AG04449 (cell line): ENCODE measurements at regions not wholly inside any gene's neighbourhood (a gene's known extent, or its start where the extent isn't known, plus 50 kb on each side); places are given as distances from the start of the nearest gene placed in this dataset.

Experiments used
- CTCF ChIA-PET: fragments of 350-600 bp; formaldehyde crosslinking; extraction: SDS; loops from one replicate; lab custom pipeline; 2021; ENCODE audit warnings: antibody characterized with exemption; lab: Yijun Ruan, JAX
- POLR2A ChIA-PET: fragments of 400-600, 350-600 bp; formaldehyde crosslinking; extraction: SDS; loops from one replicate; lab custom pipeline; 2020; ENCODE audit warnings: antibody characterized with exemption, inconsistent platforms; lab: Yijun Ruan, JAX
- DNase-seq: peaks from one replicate; pipeline ENCODE4 v3.0.0-alpha.2; 2010; ENCODE audit warnings: low read depth, low spot score
- H3K4me3 ChIP-seq: 2 replicates; pipeline ENCODE4 v1.5.1; 2011; ENCODE audit warnings: low read depth, mild to moderate bottlenecking, control low read depth, low read length
- CTCF ChIP-seq: IDR thresholded peaks from one replicate; pipeline ENCODE4 v1.5.1; 2011; ENCODE audit warnings: mild to moderate bottlenecking, moderate library complexity, low read length, control low read depth, inconsistent platforms; ENCODE audit not compliant: insufficient read depth; ENCODE audit errors: missing control alignments

- no peak for DNase-seq
- TF ChIP-seq CTCF, result no peak
- CTCF ChIA-PET, result no interaction called here
- no peak overlapping the region for H3K4me3 ChIP-seq
- POLR2A ChIA-PET, result no interaction called here
These were observed 65.9 kb upstream of the ANO1 start for GRCh38 chr11:70012134-70012733.

- ChIA-PET POLR2A (no interaction called here), CTCF (no interaction called here)
- H3K4me3 ChIP-seq, result no peak overlapping the region
- TF ChIP-seq CTCF, result no peak
- DNase-seq, result no peak
These were observed 63.8 kb upstream of the ANO1 start for GRCh38 chr11:70014291-70014690.

- ChIA-PET POLR2A (no interaction called here), CTCF (no interaction called here)
- DNase-seq, result no peak
- H3K4me3 ChIP-seq, result no peak overlapping the region
- TF ChIP-seq CTCF, result no peak
These were observed 61.3 kb upstream of the ANO1 start for GRCh38 chr11:70016666-70017367.

- no peak for DNase-seq
- TF ChIP-seq CTCF, result no peak
- no peak overlapping the region for H3K4me3 ChIP-seq
- ChIA-PET CTCF (no interaction called here), POLR2A (no interaction called here)
These were observed 59.3 kb upstream of the ANO1 start for GRCh38 chr11:70018816-70019215.

- H3K4me3 ChIP-seq, result no peak overlapping the region
- DNase-seq, result no peak
- TF ChIP-seq CTCF, result no peak
- POLR2A ChIA-PET, result no interaction called here
- CTCF ChIA-PET, result no interaction called here
These were observed 58.5 kb upstream of the ANO1 start for GRCh38 chr11:70019576-70020011.

- TF ChIP-seq CTCF, result no peak
- ChIA-PET POLR2A (no interaction called here), CTCF (no interaction called here)
These were observed 57.5 kb upstream of the ANO1 start for GRCh38 chr11:70020336-70021214.

More at GRCh38 chr11:70020336-70021214, 57.5 kb upstream of the ANO1 start:
- H3K4me3 ChIP-seq, result no peak overlapping the region
- DNase-seq, result no peak
